Brain microvascular endothelial cell (primary cell): ENCODE measurements at regions not wholly inside any gene's neighbourhood (a gene's known extent, or its start where the extent isn't known, plus 50 kb on each side); places are given as distances from the start of the nearest gene placed in this dataset.

Source experiments
- DNase-seq: peaks from one replicate; pipeline ENCODE4 v3.0.0-alpha.2; 2020
- H3K27ac ChIP-seq: fragments of 250-450 bp; sonication (Bioruptor Pico); 2 replicates; pipeline ENCODE4 v1.5.1; 2020; ENCODE audit warnings: mild to moderate bottlenecking, moderate library complexity
- H3K27me3 ChIP-seq: fragments of 250-450 bp; sonication (Bioruptor Pico); replicated peaks from 2 replicates; pipeline ENCODE4 v1.5.1; 2020; ENCODE audit warnings: mild to moderate bottlenecking
- H3K36me3 ChIP-seq: fragments of 250-450 bp; sonication (Bioruptor Pico); replicated peaks from 2 replicates; pipeline ENCODE4 v1.5.1; 2020; ENCODE audit warnings: mild to moderate bottlenecking
- H3K4me3 ChIP-seq: 2 replicates; pipeline ENCODE4 v1.5.1; 2011; ENCODE audit warnings: low read depth, mild to moderate bottlenecking, control low read depth, low read length, moderate library complexity
- in situ Hi-C: cut with HindIII; loops from 2 replicates; pipeline ENCODE4 v1.10.0; 2017; ENCODE audit warnings: low sequenced_read_pairs, low pct_ligation_motif_present
- TF ChIP-seq, protein P1 (sequence below): IDR thresholded peaks from 2 replicates; pipeline ENCODE4 v1.5.1; 2011; ENCODE audit warnings: low read depth, mild to moderate bottlenecking, moderate library complexity, low read length, control low read depth, inconsistent platforms; ENCODE audit errors: missing control alignments

DNA sequence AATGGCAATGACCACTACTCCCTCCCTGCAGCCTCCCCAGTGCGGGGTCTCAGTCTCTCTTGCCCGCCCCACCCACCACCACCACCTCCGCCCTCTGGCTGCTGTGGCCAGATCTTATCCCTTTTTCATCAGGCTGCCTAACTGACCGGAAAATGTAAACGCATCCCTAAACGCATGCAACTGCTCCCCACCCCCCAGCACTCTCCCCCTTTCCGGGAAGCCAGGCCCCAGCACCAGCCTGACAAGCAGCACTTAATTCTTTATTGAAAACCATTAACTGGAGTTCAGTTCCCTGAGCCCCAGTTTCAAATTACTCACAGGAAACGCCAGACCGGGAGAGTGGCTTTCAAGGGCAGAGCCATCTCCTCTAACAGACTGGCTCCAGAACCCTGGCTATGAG lies 147.7 kb downstream of the DMRTA2 start:
- no peaks in the 10 kb centered on the region for H3K27me3 ChIP-seq
- in situ Hi-C loops = no loop called here
- no peak for DNase-seq
- no peak overlapping the region for H3K4me3 ChIP-seq
- no peak overlapping the region for H3K27ac ChIP-seq
- TF ChIP-seq, protein P1, sequence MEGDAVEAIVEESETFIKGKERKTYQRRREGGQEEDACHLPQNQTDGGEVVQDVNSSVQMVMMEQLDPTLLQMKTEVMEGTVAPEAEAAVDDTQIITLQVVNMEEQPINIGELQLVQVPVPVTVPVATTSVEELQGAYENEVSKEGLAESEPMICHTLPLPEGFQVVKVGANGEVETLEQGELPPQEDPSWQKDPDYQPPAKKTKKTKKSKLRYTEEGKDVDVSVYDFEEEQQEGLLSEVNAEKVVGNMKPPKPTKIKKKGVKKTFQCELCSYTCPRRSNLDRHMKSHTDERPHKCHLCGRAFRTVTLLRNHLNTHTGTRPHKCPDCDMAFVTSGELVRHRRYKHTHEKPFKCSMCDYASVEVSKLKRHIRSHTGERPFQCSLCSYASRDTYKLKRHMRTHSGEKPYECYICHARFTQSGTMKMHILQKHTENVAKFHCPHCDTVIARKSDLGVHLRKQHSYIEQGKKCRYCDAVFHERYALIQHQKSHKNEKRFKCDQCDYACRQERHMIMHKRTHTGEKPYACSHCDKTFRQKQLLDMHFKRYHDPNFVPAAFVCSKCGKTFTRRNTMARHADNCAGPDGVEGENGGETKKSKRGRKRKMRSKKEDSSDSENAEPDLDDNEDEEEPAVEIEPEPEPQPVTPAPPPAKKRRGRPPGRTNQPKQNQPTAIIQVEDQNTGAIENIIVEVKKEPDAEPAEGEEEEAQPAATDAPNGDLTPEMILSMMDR = no peak
- no peaks in the 10 kb centered on the region for H3K36me3 ChIP-seq

DNA sequence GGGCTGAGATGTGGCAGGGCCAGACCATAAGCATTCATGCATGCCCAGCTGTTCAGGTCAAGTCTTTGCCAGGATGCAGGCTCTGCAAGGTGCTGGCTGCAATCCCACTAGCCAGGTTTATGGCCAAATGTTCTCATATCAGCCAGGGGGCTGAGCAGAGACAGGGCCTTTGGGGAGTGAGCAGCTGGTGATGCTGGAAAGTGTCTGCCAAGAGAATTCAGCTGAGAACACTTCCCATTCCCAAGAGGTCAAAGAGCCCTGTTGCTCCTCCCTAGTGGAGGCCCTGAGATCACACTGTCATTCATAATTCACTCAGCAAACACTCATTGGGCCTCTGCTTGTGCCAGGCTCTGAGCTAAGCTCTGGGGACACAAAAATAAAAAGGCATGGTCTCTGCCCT lies 150.3 kb downstream of the DMRTA2 start:
- H3K27ac ChIP-seq = no peak overlapping the region
- in situ Hi-C loops = no loop called here
- no peak for DNase-seq
- H3K4me3 ChIP-seq = no peak overlapping the region
- H3K27me3 ChIP-seq = no peaks in the 10 kb centered on the region
- no peaks in the 10 kb centered on the region for H3K36me3 ChIP-seq
- TF ChIP-seq, protein P1 = no peak

DNA sequence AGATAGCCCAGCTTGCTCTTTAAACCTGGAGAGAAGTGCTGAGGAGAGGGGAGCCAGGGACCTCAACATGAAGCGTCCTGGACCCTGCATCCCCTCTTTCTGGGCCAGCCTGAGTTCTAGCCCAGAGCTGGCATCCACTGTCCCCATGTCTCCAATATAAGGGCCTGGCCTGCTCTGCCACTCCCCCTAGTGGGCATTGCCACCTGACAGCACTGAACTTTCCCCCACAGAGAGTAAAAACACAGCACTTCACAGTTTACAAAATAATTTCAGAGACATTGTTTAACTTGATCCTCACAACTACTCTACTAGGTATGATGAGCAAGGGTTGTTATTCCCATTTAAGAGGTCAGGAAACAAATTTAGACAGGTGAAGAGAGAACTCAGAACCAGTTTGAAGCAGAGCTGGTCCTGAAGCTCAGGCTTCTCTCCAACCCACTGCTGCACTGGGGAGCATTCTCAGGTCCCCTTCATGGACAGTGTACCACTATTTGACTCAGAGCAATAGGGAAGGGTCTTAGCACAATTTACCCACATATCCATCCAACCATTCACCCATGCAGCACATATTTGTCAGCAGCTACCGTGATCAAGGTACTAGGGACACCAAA lies 151.2 kb downstream of the DMRTA2 start:
- in situ Hi-C loops = no loop called here
- TF ChIP-seq, protein P1 = peak; percentile 49
- H3K27ac ChIP-seq = no peak overlapping the region
- H3K27me3 ChIP-seq = no peaks in the 10 kb centered on the region
- H3K36me3 ChIP-seq = no peaks in the 10 kb centered on the region
- DNase-seq = peak; percentile 2
- H3K4me3 ChIP-seq = no peak overlapping the region

DNA sequence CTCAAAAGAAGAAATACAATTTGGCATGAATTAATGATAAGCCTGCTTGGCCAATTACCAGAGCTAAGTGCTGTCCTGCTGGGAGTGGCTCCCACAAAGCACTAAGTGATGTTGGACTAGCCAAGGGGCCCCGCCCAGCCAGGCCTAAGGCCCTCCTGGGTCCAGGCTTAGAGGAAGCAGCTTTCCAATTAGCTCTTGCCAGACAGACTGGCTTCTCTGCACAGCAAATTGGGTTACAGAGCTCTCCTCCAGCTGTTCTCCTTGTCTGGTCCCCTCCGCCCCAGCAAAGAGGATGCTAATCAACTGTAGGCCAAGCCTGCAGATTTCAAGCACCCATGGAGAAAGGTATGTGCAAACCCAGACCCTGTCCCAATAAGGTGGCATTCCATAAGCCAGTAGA lies 151.9 kb downstream of the DMRTA2 start:
- no peaks in the 10 kb centered on the region for H3K27me3 ChIP-seq
- H3K27ac ChIP-seq = no peak overlapping the region
- no peaks in the 10 kb centered on the region for H3K36me3 ChIP-seq
- TF ChIP-seq, protein P1 = no peak
- no peak for DNase-seq
- no peak overlapping the region for H3K4me3 ChIP-seq
- in situ Hi-C loops = no loop called here

DNA sequence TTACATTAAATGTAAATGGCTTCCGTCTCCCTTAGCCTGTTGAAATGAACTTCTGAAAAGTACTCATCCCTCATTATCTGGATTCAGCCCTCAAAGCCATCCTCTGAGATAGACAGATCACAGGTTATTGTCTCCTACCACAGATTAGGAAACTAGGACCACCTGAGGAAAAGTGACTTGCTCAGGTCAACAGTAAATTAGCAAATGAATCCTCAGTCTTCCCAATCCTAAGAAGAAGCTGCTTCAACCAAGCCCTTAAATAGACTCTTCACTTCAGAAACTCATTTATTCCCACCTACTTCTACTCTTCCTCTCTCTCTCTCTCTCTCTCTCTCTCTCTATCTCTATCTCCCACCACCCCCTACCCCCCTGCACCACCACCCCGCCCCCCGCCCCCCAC lies 152.3 kb downstream of the DMRTA2 start:
- DNase-seq = no peak
- Histone ChIP-seq H3K27ac (no peak overlapping the region), H3K36me3 (no peaks in the 10 kb centered on the region), H3K4me3 (no peak overlapping the region), H3K27me3 (no peaks in the 10 kb centered on the region)
- in situ Hi-C loops = no loop called here
- TF ChIP-seq, protein P1 = no peak

DNA sequence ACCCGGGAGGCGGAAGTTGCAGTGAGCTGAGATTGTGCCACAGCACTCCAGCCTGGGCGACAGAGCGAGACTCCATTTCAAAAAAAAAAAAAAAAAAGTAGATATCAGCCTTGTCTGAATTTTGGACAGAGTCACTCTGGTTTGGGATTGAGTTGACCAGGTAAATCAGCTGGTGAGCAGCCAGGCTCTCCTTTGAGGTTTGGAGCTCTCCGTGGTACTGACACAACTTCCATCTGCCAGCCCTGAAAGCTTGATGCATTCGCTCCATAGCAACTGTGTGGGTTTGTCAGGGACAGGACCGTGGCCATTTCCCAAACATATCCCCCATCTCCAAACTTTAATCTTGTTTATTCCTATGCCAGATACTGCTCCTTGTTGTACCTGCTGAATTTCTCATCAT lies 155.2 kb downstream of the DMRTA2 start:
- Histone ChIP-seq H3K27ac (no peak overlapping the region), H3K27me3 (no peaks in the 10 kb centered on the region), H3K4me3 (no peak overlapping the region), H3K36me3 (no peaks in the 10 kb centered on the region)
- DNase-seq = no peak
- TF ChIP-seq, protein P1 = no peak
- in situ Hi-C loops = no loop called here
